WTC11 (cell line): ENCODE measurements at regions not wholly inside any gene's neighbourhood (a gene's known extent, or its start where the extent isn't known, plus 50 kb on each side); places are given as distances from the start of the nearest gene placed in this dataset.

ENCODE experiments used
- ATAC-seq: fragments of 200-7000 bp; cut with Tn5 transposase; 2 replicates; pipeline ENCODE4 v1.10.0; 2021; ENCODE audit warnings: mild to moderate bottlenecking, moderate library complexity
- CTCF ChIA-PET: fragments of 300-600 bp; sonication (Branson Sonifier 250); formaldehyde crosslinking; loops from one replicate; lab custom pipeline; 2021; ENCODE audit warnings: antibody characterized with exemption; lab: Charles Lee
- POLR2A ChIA-PET: fragments of 350-600 bp; sonication (Branson Sonifier 250); formaldehyde crosslinking; loops from one replicate; lab custom pipeline; 2021; ENCODE audit warnings: antibody characterized with exemption; lab: Charles Lee
- DNase-seq: peaks from one replicate; pipeline ENCODE4 v3.0.0; 2021; ENCODE audit warnings: low spot score
- H3K27ac Mint-ChIP-seq: 2 replicates; pipeline ENCODE4 v1.8.0; 2021; ENCODE audit warnings: mixed read lengths
- H3K27me3 Mint-ChIP-seq: 2 replicates; pipeline ENCODE4 v1.8.0; 2021; ENCODE audit warnings: low read depth, mild to moderate bottlenecking, moderate library complexity, mixed read lengths
- H3K36me3 Mint-ChIP-seq: 2 replicates; pipeline ENCODE4 v1.8.0; 2021; ENCODE audit warnings: mixed read lengths
- H3K4me1 Mint-ChIP-seq: 2 replicates; pipeline ENCODE4 v1.8.0; 2022; ENCODE audit warnings: mixed read lengths
- H3K4me3 Mint-ChIP-seq: 2 replicates; pipeline ENCODE4 v1.8.0; 2021; ENCODE audit warnings: mild to moderate bottlenecking, moderate library complexity, mixed read lengths
- H3K9me3 Mint-ChIP-seq: 2 replicates; pipeline ENCODE4 v1.8.0; 2021; ENCODE audit warnings: mixed read lengths
- AFF4 ChIP-seq: sonication (generic); formaldehyde crosslinking; IDR thresholded peaks from 2 replicates; pipeline ENCODE4 v1.8.1; 2023; ENCODE audit warnings: mild to moderate bottlenecking, missing genetic modification reagents, borderline replicate concordance
- AR ChIP-seq: fragments of 250-450 bp; sonication (Bioruptor Pico); IDR thresholded peaks from 2 replicates; pipeline ENCODE4 v1.9.0; 2021; ENCODE audit warnings: mild to moderate bottlenecking
- ATF3 ChIP-seq: sonication (generic); formaldehyde crosslinking; conservative IDR thresholded peaks from 2 replicates; pipeline ENCODE4 v1.8.1; 2022; ENCODE audit warnings: mild to moderate bottlenecking, missing genetic modification reagents
- CTCF ChIP-seq: fragments of 200-600 bp; IDR thresholded peaks from 2 replicates; pipeline ENCODE4 v1.8.0; 2022; ENCODE audit warnings: antibody characterized with exemption
- GABPB1 ChIP-seq: sonication (generic); formaldehyde crosslinking; IDR thresholded peaks from 2 replicates; pipeline ENCODE4 v1.8.1; 2023; ENCODE audit warnings: mild to moderate bottlenecking, missing genetic modification reagents
- IRF2 ChIP-seq: sonication (generic); formaldehyde crosslinking; IDR thresholded peaks from 2 replicates; pipeline ENCODE4 v1.8.0; 2022; ENCODE audit warnings: low read depth, missing genetic modification reagents, borderline replicate concordance
- NR2C2 ChIP-seq: sonication (generic); formaldehyde crosslinking; IDR thresholded peaks from 2 replicates; pipeline ENCODE4 v1.8.0; 2022; ENCODE audit warnings: mild to moderate bottlenecking, missing genetic modification reagents
- NR3C1 ChIP-seq: sonication (generic); formaldehyde crosslinking; conservative IDR thresholded peaks from 2 replicates; pipeline ENCODE4 v1.8.1; 2023; ENCODE audit warnings: low read depth, mild to moderate bottlenecking, missing genetic modification reagents
- PREB ChIP-seq: sonication (generic); formaldehyde crosslinking; IDR thresholded peaks from 2 replicates; pipeline ENCODE4 v1.8.1; 2022; ENCODE audit warnings: mild to moderate bottlenecking, missing genetic modification reagents, moderate library complexity, borderline replicate concordance
- TEAD1 ChIP-seq: sonication (generic); formaldehyde crosslinking; IDR thresholded peaks from 2 replicates; pipeline ENCODE4 v1.8.0; 2022; ENCODE audit warnings: mild to moderate bottlenecking, missing genetic modification reagents
- USF2 ChIP-seq: sonication (generic); formaldehyde crosslinking; IDR thresholded peaks from 2 replicates; pipeline ENCODE4 v1.8.1; 2023; ENCODE audit warnings: mild to moderate bottlenecking, missing genetic modification reagents, moderate library complexity
- ZBTB43 ChIP-seq: sonication (generic); formaldehyde crosslinking; IDR thresholded peaks from 2 replicates; pipeline ENCODE4 v1.8.1; 2023; ENCODE audit warnings: mild to moderate bottlenecking, missing genetic modification reagents
- ZNF121 ChIP-seq: sonication (generic); formaldehyde crosslinking; IDR thresholded peaks from 2 replicates; pipeline ENCODE4 v1.8.0; 2023; ENCODE audit warnings: missing genetic modification reagents
- ZNF232 ChIP-seq: sonication (generic); formaldehyde crosslinking; IDR thresholded peaks from 2 replicates; pipeline ENCODE4 v1.8.0; 2022; ENCODE audit warnings: mild to moderate bottlenecking, missing genetic modification reagents
- ZNF263 ChIP-seq: sonication (generic); formaldehyde crosslinking; IDR thresholded peaks from 2 replicates; pipeline ENCODE4 v1.8.1; 2022; ENCODE audit warnings: low read depth, mild to moderate bottlenecking, moderate library complexity, missing genetic modification reagents
- ZNF396 ChIP-seq: fragments of 250-450 bp; sonication (Bioruptor Pico); IDR thresholded peaks from 2 replicates; pipeline ENCODE4 v1.8.0; 2021; ENCODE audit warnings: mild to moderate bottlenecking, moderate library complexity, borderline replicate concordance
- ZNF416 ChIP-seq: fragments of 250-450 bp; sonication (Bioruptor Pico); IDR thresholded peaks from 2 replicates; pipeline ENCODE4 v1.9.0; 2021; ENCODE audit warnings: mild to moderate bottlenecking, inconsistent platforms

- H3K27ac Mint-ChIP-seq, result no peak overlapping the region
- no peak; the same call in 1 of the 2 replicates for ATAC-seq
- no peaks in the 10 kb centered on the region for H3K27me3 Mint-ChIP-seq
- ChIA-PET CTCF (no interaction called here), POLR2A (no interaction called here)
- H3K4me1 Mint-ChIP-seq, result peaks cover 4% of the 10 kb centered on the region; the same call in 1 of the 2 replicates
- no peak overlapping the region for H3K4me3 Mint-ChIP-seq
- TF ChIP-seq ZBTB43 (CRISPR knock-in tag) (no peak), AFF4 (no peak)
- H3K9me3 Mint-ChIP-seq, result peaks cover 3% of the 10 kb centered on the region
- no peaks in the 10 kb centered on the region for H3K36me3 Mint-ChIP-seq
- no peak for DNase-seq
These were observed 182.5 kb downstream of the OTOR start for GRCh38 chr20:16930656-16931055.

GRCh38 chr20:16939051-16939450 is 190.9 kb downstream of the OTOR start:
- no peaks in the 10 kb centered on the region for H3K27me3 Mint-ChIP-seq
- TF ChIP-seq ZNF416 (CRISPR knock-in tag) (no peak), USF2 (CRISPR knock-in tag) (no peak), ZNF396 (CRISPR knock-in tag) (no peak), NR2C2 (CRISPR knock-in tag) (no peak), TEAD1 (no peak), PREB (no peak), ZNF121 (CRISPR knock-in tag) (no peak), GABPB1 (CRISPR knock-in tag) (no peak), ZNF263 (CRISPR knock-in tag) (no peak), ATF3 (CRISPR knock-in tag) (no peak), AR (no peak), NR3C1 (CRISPR knock-in tag) (no peak), ZNF232 (CRISPR knock-in tag) (no peak), CTCF (no peak), IRF2 (CRISPR knock-in tag) (no peak)
- H3K9me3 Mint-ChIP-seq, result peaks cover 27% of the 10 kb centered on the region
- peaks cover 2% of the 10 kb centered on the region for H3K36me3 Mint-ChIP-seq
- H3K4me3 Mint-ChIP-seq, result no peak overlapping the region
- ATAC-seq (no peak), DNase-seq (no peak)
- H3K4me1 Mint-ChIP-seq, result peaks cover 47% of the 10 kb centered on the region
- H3K27ac Mint-ChIP-seq, result no peak overlapping the region
- ChIA-PET POLR2A (no interaction called here), CTCF (no interaction called here)
